K562 (cell line): ENCODE measurements at regions not wholly inside any gene's neighbourhood (a gene's known extent, or its start where the extent isn't known, plus 50 kb on each side); places are given as distances from the start of the nearest gene placed in this dataset.

Experiments
- ATAC-seq: fragments of 200-7000 bp; cut with Tn5 transposase; 3 replicates; pipeline ENCODE4 v1.9.1; 2020; ENCODE audit warnings: moderate library complexity
- BruUV-seq: library from RNA; stranded (reverse); fragments of 400-500 nt; replicated peaks from 2 replicates; lab custom pipeline; 2021; lab: Mats Ljungman, UMichigan
- CTCF ChIA-PET: fragments of 300-600 bp; formaldehyde crosslinking; extraction: SDS; loops from one replicate; lab custom pipeline; 2021; ENCODE audit warnings: low intra/inter-chr PET ratio; lab: Yijun Ruan, JAX
- POLR2A ChIA-PET: fragments of 300-600, 350-650 bp; sonication (Branson Sonifier 250); formaldehyde crosslinking; extraction: SDS; loops from one replicate; lab custom pipeline; 2021; ENCODE audit warnings: antibody characterized with exemption, inconsistent platforms; lab: Yijun Ruan, JAX
- DNase-seq, 4 experiments: peaks; one replicate each; pipeline versions ENCODE4 v3.0.0 to v3.0.0-alpha.2; 2011 to 2018; ENCODE audit warnings: low spot score in 3 of 4, mixed read lengths in 3 of 4; ENCODE audit errors: extremely low read depth in 1 of 4
- FAIRE-seq: peaks from 2 replicates; lab custom pipeline; 2011; peaks lifted over from hg19 to GRCh38; lab: Jason Lieb, UNC
- H2AFZ ChIP-seq: 2 replicates; pipeline ENCODE4 v1.6.0; 2011; ENCODE audit warnings: low read depth, low read length, control low read depth, inconsistent platforms
- H3K27ac ChIP-seq: fragments of 200-600 bp; 3 replicates; pipeline ENCODE4 v1.8.0; 2011; ENCODE audit warnings: low read depth, mild to moderate bottlenecking, control low read depth, inconsistent platforms, low read length, moderate library complexity, mixed read lengths; ENCODE audit errors: extremely low read depth
- H3K27me3 ChIP-seq, 2 experiments: fragments of 300-600 bp in 1 of 2; 2 replicates in 1 of 2; 3 replicates in 1 of 2; pipeline versions ENCODE4 v1.6.0 to v1.8.0; 2011; ENCODE audit warnings: inconsistent platforms in 2 of 2, low read length in 2 of 2, mild to moderate bottlenecking in 1 of 2, mixed read lengths in 1 of 2, moderate library complexity in 1 of 2; ENCODE audit not compliant: control insufficient read depth in 2 of 2, insufficient read depth in 2 of 2
- H3K36me3 ChIP-seq: fragments of 300-600 bp; 3 replicates; pipeline ENCODE4 v1.8.0; 2011; ENCODE audit warnings: mild to moderate bottlenecking, low read length, inconsistent platforms; ENCODE audit not compliant: control insufficient read depth, insufficient read depth
- H3K4me1 ChIP-seq, 2 experiments: fragments of 200-600 bp in 1 of 2; replicated peaks in 1 of 2; 2 replicates in 1 of 2; 3 replicates in 1 of 2; pipeline versions ENCODE4 v1.5.1 to v1.8.0; 2011; ENCODE audit warnings: inconsistent platforms in 2 of 2, low read length in 2 of 2, mild to moderate bottlenecking in 1 of 2, mixed read lengths in 1 of 2, moderate library complexity in 1 of 2; ENCODE audit not compliant: control insufficient read depth in 2 of 2, insufficient read depth in 2 of 2
- H3K4me2 ChIP-seq: 2 replicates; pipeline ENCODE4 v1.6.1; 2011; ENCODE audit warnings: low read length, control low read depth, inconsistent platforms, mixed read lengths; ENCODE audit not compliant: insufficient read depth
- H3K4me3 ChIP-seq: fragments of 200-600 bp; sonication (generic), shearing (Covaris generic); 2 replicates; pipeline ENCODE4 v1.5.1; 2016; ENCODE audit warnings: control low read depth, inconsistent platforms
- H3K79me2 ChIP-seq: fragments of 200-600 bp; 3 replicates; pipeline ENCODE4 v1.8.0; 2011; ENCODE audit warnings: low read length, inconsistent platforms; ENCODE audit not compliant: control insufficient read depth, insufficient read depth
- H3K9ac ChIP-seq, 2 experiments: 2 replicates each; pipeline versions ENCODE4 v1.6.0 to v1.6.1; 2011; ENCODE audit warnings: low read depth in 2 of 2, low read length in 2 of 2, control low read depth in 1 of 2, inconsistent platforms in 1 of 2, mild to moderate bottlenecking in 1 of 2, mixed read lengths in 1 of 2; ENCODE audit not compliant: insufficient read depth in 1 of 2
- H3K9me1 ChIP-seq: one replicate; pipeline ENCODE4 v1.6.0; 2011; ENCODE audit warnings: inconsistent platforms, mild to moderate bottlenecking, low read length, moderate library complexity; ENCODE audit not compliant: control insufficient read depth, insufficient read depth
- H3K9me3 ChIP-seq: replicated peaks from 2 replicates; pipeline ENCODE4 v1.5.1; 2011; ENCODE audit warnings: low read depth, low read length, inconsistent platforms; ENCODE audit not compliant: control insufficient read depth, insufficient read depth
- H4K20me1 ChIP-seq: replicated peaks from 2 replicates; pipeline ENCODE4 v1.6.1; 2011; ENCODE audit warnings: low read length, inconsistent platforms, mixed read lengths; ENCODE audit not compliant: control insufficient read depth, insufficient read depth
- BDP1 ChIP-seq: IDR thresholded peaks from 3 replicates; pipeline ENCODE4 v1.6.1; 2011; ENCODE audit not compliant: insufficient read length, insufficient read depth
- EHMT2 ChIP-seq: fragments of 450-650 bp; IDR thresholded peaks from 2 replicates; pipeline ENCODE4 v1.6.1; 2018; ENCODE audit warnings: antibody characterized with exemption
- FOXA1 ChIP-seq: fragments of 450-650 bp; IDR thresholded peaks from 2 replicates; pipeline ENCODE4 v1.6.1; 2016; ENCODE audit warnings: mild to moderate bottlenecking, borderline replicate concordance
- FOXJ3 ChIP-seq: sonication (generic); formaldehyde crosslinking; IDR thresholded peaks from 2 replicates; pipeline ENCODE4 v1.4.0; 2020; ENCODE audit warnings: mild to moderate bottlenecking, missing genetic modification reagents
- HDAC2 ChIP-seq: fragments of 450-650 bp; IDR thresholded peaks from 2 replicates; pipeline ENCODE4 v1.6.1; 2016; ENCODE audit warnings: mild to moderate bottlenecking
- HDGF ChIP-seq: fragments of 450-650 bp; IDR thresholded peaks from 2 replicates; pipeline ENCODE4 v1.6.1; 2016
- HEY1 ChIP-seq: fragments of 250-450 bp; sonication (Bioruptor Pico); IDR thresholded peaks from 2 replicates; pipeline ENCODE4 v1.5.0; 2020; ENCODE audit warnings: mild to moderate bottlenecking, moderate library complexity, borderline replicate concordance
- KAT7 ChIP-seq: sonication (generic); formaldehyde crosslinking; IDR thresholded peaks from 2 replicates; pipeline ENCODE4 v1.8.0; 2022; ENCODE audit warnings: missing genetic modification reagents, mild to moderate bottlenecking, borderline replicate concordance
- MBD1 ChIP-seq: fragments of 250-450 bp; sonication (Bioruptor Pico); IDR thresholded peaks from 2 replicates; pipeline ENCODE4 v1.8.0; 2022; ENCODE audit warnings: inconsistent platforms
- OTX1 ChIP-seq: fragments of 450-650 bp; formaldehyde crosslinking; IDR thresholded peaks from 2 replicates; pipeline ENCODE4 v1.4.0; 2022; ENCODE audit warnings: mild to moderate bottlenecking
- POLR2A ChIP-seq: fragments of 450-650 bp; conservative IDR thresholded peaks from 2 replicates; pipeline ENCODE4 v1.6.1; 2016
- PYGO2 ChIP-seq: fragments of 450-650 bp; IDR thresholded peaks from 2 replicates; pipeline ENCODE4 v1.6.1; 2016; ENCODE audit warnings: mild to moderate bottlenecking, missing genetic modification characterization, moderate library complexity, missing compliant biosample characterization
- RBM17 ChIP-seq: fragments of 200-400 bp; formaldehyde crosslinking; IDR thresholded peaks from 2 replicates; pipeline ENCODE4 v1.6.1; 2017; ENCODE audit warnings: low read depth, mild to moderate bottlenecking, low read length, borderline replicate concordance
- RBM39 ChIP-seq: fragments of 200-400 bp; formaldehyde crosslinking; optimal IDR thresholded peaks from 2 replicates; pipeline ENCODE3; 2018; ENCODE audit warnings: low read depth, low read length
- RHOXF2B ChIP-seq: fragments of 250-450 bp; sonication (Bioruptor Pico); conservative IDR thresholded peaks from 2 replicates; pipeline ENCODE4 v1.5.1; 2021
- RUNX1 ChIP-seq: sonication (generic); IDR thresholded peaks from 2 replicates; pipeline ENCODE4 v1.6.1; 2016; ENCODE audit warnings: antibody characterized with exemption, low read depth
- SNAPC5 ChIP-seq: fragments of 250-450 bp; sonication (Bioruptor Pico); IDR thresholded peaks from 2 replicates; pipeline ENCODE4 v1.8.0; 2021; ENCODE audit warnings: moderate library complexity, mild to moderate bottlenecking, inconsistent platforms
- ZBTB26 ChIP-seq: fragments of 450-650 bp; formaldehyde crosslinking; IDR thresholded peaks from 2 replicates; pipeline ENCODE4 v1.4.0; 2022; ENCODE audit warnings: missing genetic modification characterization
- ZBTB7A ChIP-seq: IDR thresholded peaks from 2 replicates; pipeline ENCODE4 v1.6.1; 2011; ENCODE audit warnings: low read depth, mild to moderate bottlenecking, low read length, moderate library complexity, borderline replicate concordance; ENCODE audit not compliant: control insufficient read depth
- ZEB2 ChIP-seq: fragments of 450-650 bp; IDR thresholded peaks from 2 replicates; pipeline ENCODE4 v1.6.1; 2016
- ZNF175 ChIP-seq: fragments of 200-800 bp; sonication (Bioruptor generic); IDR thresholded peaks from 2 replicates; pipeline ENCODE4 v1.6.1; 2016; ENCODE audit warnings: low read depth, mild to moderate bottlenecking, missing genetic modification characterization, missing compliant biosample characterization
- ZNF79 ChIP-seq: fragments of 250-450 bp; sonication (Bioruptor Pico); IDR thresholded peaks from 2 replicates; pipeline ENCODE4 v1.4.0; 2020; ENCODE audit warnings: low read depth, mild to moderate bottlenecking, moderate library complexity
- WGBS: fragments of 100-300 bp; shearing (Covaris generic); methylation state at CpG from one replicate; pipeline ENCODE4 v1.1.6; 2016; ENCODE audit warnings: low coverage, mixed read lengths; ENCODE audit not compliant: insufficient coverage; ENCODE audit errors: missing lambda C conversion rate; 5-methylcytosine and 5-hydroxymethylcytosine counted together
- in situ Hi-C: fragments of 300-500 bp; cut with MboI; formaldehyde crosslinking; loops from 4 replicates; pipeline ENCODE4 v1.15.0; 2018; ENCODE audit warnings: inconsistent platforms, mixed read lengths
- intact Hi-C: fragments of 100-400 bp; cut with micrococcal nuclease; formaldehyde crosslinking; loops from 2 replicates; pipeline ENCODE4 v1.14.2; 2022

GRCh38 chr10:124263726-124264125, 155.0 kb downstream of the OAT start (continued):
- TF ChIP-seq MBD1 (CRISPR knock-in tag) (no peak), OTX1 (no peak), PYGO2 (tag) (no peak)

- no peaks in the 10 kb centered on the region for H3K9me3 ChIP-seq
- no TSS peak for BruUV-seq
- no peak overlapping the region for H3K4me2 ChIP-seq
- TF ChIP-seq RBM39 (no peak), ZNF79 (no peak), HDAC2 (no peak), POLR2A (no peak), FOXJ3 (CRISPR knock-in tag) (no peak), BDP1 (no peak), KAT7 (CRISPR knock-in tag) (no peak), ZBTB7A (no peak), EHMT2 (no peak), HEY1 (CRISPR knock-in tag) (no peak), RHOXF2B (CRISPR knock-in tag) (no peak), FOXA1 (no peak), ZEB2 (no peak), ZNF175 (CRISPR knock-in tag) (no peak), SNAPC5 (CRISPR knock-in tag) (no peak), ZBTB26 (CRISPR knock-in tag) (no peak), HDGF (no peak), RBM17 (no peak), RUNX1 (no peak)
- intact Hi-C loops, result no loop called here
- ATAC-seq (no peak), DNase-seq (no peak), FAIRE-seq (no peak)
- ChIA-PET CTCF (no interaction called here), POLR2A (interaction anchor here (0.5 kb wide), 1 partner anchor 32 kb away, joined by 3 read pairs; no protein-coding TSS in a partner anchor)
- H4K20me1 ChIP-seq, result 0 out of 2 replicates have a peak, but pooled peaks cover 4% of the 10 kb centered on the region
- 0% methylated on average over 3 of the region's 7 CpGs for WGBS
- no peaks in the 10 kb centered on the region; a peak in 1 of 5 replicates for H3K4me1 ChIP-seq
- no peaks in the 10 kb centered on the region for H3K9me1 ChIP-seq
- H3K27me3 ChIP-seq, result peaks cover 0 to 13% of the 10 kb centered on the region in 2 experiments; a peak in 1 of 5 replicates
- H2AFZ ChIP-seq, result no peak overlapping the region
- no peaks in the 10 kb centered on the region for H3K79me2 ChIP-seq
- no peak overlapping the region for H3K27ac ChIP-seq
- no peak overlapping the region for H3K4me3 ChIP-seq
- H3K36me3 ChIP-seq, result no peaks in the 10 kb centered on the region
- H3K9ac ChIP-seq, result no peak overlapping the region
- in situ Hi-C loops, result loop anchor here (25.0 kb wide), 1 partner anchor 774 kb away; no protein-coding TSS in a partner anchor
Measured at GRCh38 chr10:124262971-124263370, 155.8 kb downstream of the OAT start.
